ENCODE measurements at regions not wholly inside any gene's neighbourhood (a gene's known extent, or its start where the extent isn't known, plus 50 kb on each side); places are given as distances from the start of the nearest gene placed in this dataset.

GRCh38 chr15:45780352-45780751 is 145.5 kb downstream of the SQOR start:
- no peak for TF ChIP-seq SIN3A (IDR thresholded peaks at IDR 0.05; ENCODE audit: borderline replicate concordance, insufficient read depth, low read length)
- TF ChIP-seq TAF1 (IDR thresholded peaks at IDR 0.05; ENCODE audit: borderline replicate concordance, insufficient read depth, low read length), result no peak
- no peak for TF ChIP-seq POLR2AphosphoS5 (IDR thresholded peaks at IDR 0.05; ENCODE audit: low read depth, low read length)
- TF ChIP-seq REST (IDR thresholded peaks at IDR 0.05; ENCODE audit: insufficient read depth in 1 of 2, low read depth in 2 of 2, low read length in 2 of 2), result no peak
